GM12878 (cell line): ENCODE measurements at regions not wholly inside any gene's neighbourhood (a gene's known extent, or its start where the extent isn't known, plus 50 kb on each side); places are given as distances from the start of the nearest gene placed in this dataset.

ENCODE experiments used
- ATAC-seq: fragments of 200-7000 bp; cut with Tn5 transposase; 3 replicates; pipeline ENCODE4 v1.9.1; 2020; ENCODE audit warnings: mild to moderate bottlenecking, moderate library complexity
- BruUV-seq: library from RNA; stranded (reverse); fragments of 400-500 nt; replicated peaks from 2 replicates; lab custom pipeline; 2021; lab: Mats Ljungman, UMichigan
- CTCF ChIA-PET: fragments of 300-600 bp; sonication (Branson Sonifier 250); formaldehyde crosslinking; extraction: SDS; loops from one replicate; lab custom pipeline; 2021; ENCODE audit warnings: inconsistent platforms; lab: Yijun Ruan, JAX
- POLR2A ChIA-PET: fragments of 350-600 bp; formaldehyde crosslinking; extraction: SDS; loops from one replicate; lab custom pipeline; 2021; ENCODE audit warnings: inconsistent platforms; lab: Charles Lee
- RAD21 ChIA-PET: fragments of 300-600 bp; sonication (Branson Sonifier 250); formaldehyde crosslinking; loops from one replicate; lab custom pipeline; 2023; ENCODE audit warnings: antibody characterized with exemption; ENCODE audit not compliant: unreplicated experiment; lab: Charles Lee
- SMC1A ChIA-PET: fragments of 300-600 bp; sonication (Branson Sonifier 250); formaldehyde crosslinking; loops from one replicate; lab custom pipeline; 2023; ENCODE audit not compliant: unreplicated experiment, uncharacterized antibody; lab: Charles Lee
- DNase-seq: peaks from one replicate; pipeline ENCODE4 v3.0.0-alpha.2; 2011; ENCODE audit warnings: low read depth, low spot score
- FAIRE-seq: peaks from 3 replicates; lab custom pipeline; 2011; peaks lifted over from hg19 to GRCh38; lab: Jason Lieb, UNC
- H2AFZ ChIP-seq: 2 replicates; pipeline ENCODE4 v1.6.0; 2011; ENCODE audit warnings: low read depth, low read length, control low read depth; ENCODE audit not compliant: control insufficient read depth
- H3K27ac ChIP-seq: 2 replicates; pipeline ENCODE4 v1.5.1; 2011; ENCODE audit warnings: control low read depth; ENCODE audit not compliant: control insufficient read depth, insufficient read depth
- H3K27me3 ChIP-seq, 2 experiments: replicated peaks in 1 of 2; 2 replicates each; pipeline versions ENCODE4 v1.6.0 to v1.6.1; 2011; ENCODE audit warnings: low read length in 1 of 2; ENCODE audit not compliant: control insufficient read depth in 2 of 2, insufficient read depth in 2 of 2
- H3K36me3 ChIP-seq, 2 experiments: 2 replicates each; pipeline ENCODE4 v1.5.1; 2011; ENCODE audit warnings: low read length in 1 of 2; ENCODE audit not compliant: control insufficient read depth in 2 of 2, insufficient read depth in 2 of 2
- H3K4me1 ChIP-seq: 2 replicates; pipeline ENCODE4 v1.6.1; 2011; ENCODE audit warnings: mild to moderate bottlenecking, low read length, moderate library complexity, mixed read lengths; ENCODE audit not compliant: control insufficient read depth, insufficient read depth
- H3K4me2 ChIP-seq: 2 replicates; pipeline ENCODE4 v1.6.0; 2011; ENCODE audit warnings: control low read depth; ENCODE audit not compliant: control insufficient read depth, insufficient read depth
- H3K4me3 ChIP-seq: fragments of 200-600 bp; sonication (generic); 2 replicates; pipeline ENCODE4 v1.5.1; 2016
- H3K79me2 ChIP-seq: 2 replicates; pipeline ENCODE4 v1.6.0; 2011; ENCODE audit warnings: low read length; ENCODE audit not compliant: control insufficient read depth, insufficient read depth
- H3K9ac ChIP-seq: 2 replicates; pipeline ENCODE4 v1.8.0; 2011; ENCODE audit warnings: low read length, control low read depth, mixed read lengths; ENCODE audit not compliant: control insufficient read depth, insufficient read depth
- H3K9me3 ChIP-seq: replicated peaks from 3 replicates; pipeline ENCODE4 v1.5.1; 2011; ENCODE audit warnings: mild to moderate bottlenecking, low read length; ENCODE audit not compliant: control insufficient read depth, insufficient read depth
- H4K20me1 ChIP-seq: 2 replicates; pipeline ENCODE4 v1.6.0; 2011; ENCODE audit not compliant: control insufficient read depth, insufficient read depth
- CBX5 ChIP-seq: sonication (generic); IDR thresholded peaks from 2 replicates; pipeline ENCODE4 v1.6.1; 2016; ENCODE audit warnings: low read depth, moderate library complexity, mild to moderate bottlenecking, inconsistent platforms
- E4F1 ChIP-seq: fragments of 450-650 bp; IDR thresholded peaks from 2 replicates; pipeline ENCODE4 v1.6.1; 2018; ENCODE audit warnings: borderline replicate concordance, mild to moderate bottlenecking; ENCODE audit not compliant: partially characterized antibody
- ESRRA ChIP-seq: IDR thresholded peaks from 2 replicates; pipeline ENCODE4 v1.6.1; 2012; ENCODE audit warnings: mild to moderate bottlenecking, low read length, improper control_type of control experiment
- EZH2 ChIP-seq: IDR thresholded peaks from 2 replicates; pipeline ENCODE4 v1.6.1; 2012; ENCODE audit warnings: low read depth, mild to moderate bottlenecking, control low read depth, inconsistent platforms, low read length, borderline replicate concordance; ENCODE audit not compliant: control insufficient read depth
- FOS ChIP-seq: IDR thresholded peaks from 3 replicates; pipeline ENCODE4 v1.6.1; 2011; ENCODE audit warnings: borderline replicate concordance; ENCODE audit not compliant: insufficient read length; ENCODE audit errors: extremely low read depth
- JUND ChIP-seq: IDR thresholded peaks from 2 replicates; pipeline ENCODE4 v1.6.1; 2012; ENCODE audit warnings: low read depth, mild to moderate bottlenecking, low read length, improper control_type of control experiment, moderate library complexity
- MEF2A ChIP-seq: IDR thresholded peaks from 2 replicates; pipeline ENCODE4 v1.6.1; 2011; ENCODE audit warnings: low read depth, mild to moderate bottlenecking, low read length, moderate library complexity; ENCODE audit not compliant: insufficient read depth
- MLLT1 ChIP-seq: fragments of 450-650 bp; IDR thresholded peaks from 2 replicates; pipeline ENCODE4 v1.6.1; 2016; ENCODE audit warnings: mild to moderate bottlenecking
- MTA2 ChIP-seq: fragments of 450-650 bp; IDR thresholded peaks from 2 replicates; pipeline ENCODE4 v1.6.1; 2016; ENCODE audit warnings: low read depth, mild to moderate bottlenecking, moderate library complexity
- PML ChIP-seq: IDR thresholded peaks from 2 replicates; pipeline ENCODE4 v1.6.1; 2012; ENCODE audit warnings: low read length, inconsistent platforms
- POU2F2 ChIP-seq: IDR thresholded peaks from 3 replicates; pipeline ENCODE4 v1.6.1; 2011; ENCODE audit warnings: low read depth, mild to moderate bottlenecking, low read length, borderline replicate concordance
- RUNX3 ChIP-seq: IDR thresholded peaks from 2 replicates; pipeline ENCODE4 v1.6.1; 2012; ENCODE audit warnings: low read length, inconsistent platforms
- SKIL ChIP-seq: fragments of 450-650 bp; IDR thresholded peaks from 2 replicates; pipeline ENCODE4 v1.6.1; 2017; ENCODE audit warnings: mild to moderate bottlenecking, low read depth, inconsistent platforms; ENCODE audit not compliant: poor library complexity, severe bottlenecking
- SMARCA5 ChIP-seq: fragments of 450-650 bp; IDR thresholded peaks from 2 replicates; pipeline ENCODE4 v1.6.1; 2017; ENCODE audit warnings: mild to moderate bottlenecking
- SREBF1 ChIP-seq: IDR thresholded peaks from 2 replicates; pipeline ENCODE4 v1.6.1; 2012; ENCODE audit warnings: mild to moderate bottlenecking, low read length
- WGBS: methylation state at CpG from one replicate; pipeline ENCODE4 v1.1.6; 2016; ENCODE audit warnings: low lambda C conversion rate; ENCODE audit not compliant: insufficient replicate concordance, insufficient coverage; ENCODE audit errors: missing lambda C conversion rate; 5-methylcytosine and 5-hydroxymethylcytosine counted together
- in situ Hi-C: fragments of 300-500 bp; cut with MboI; formaldehyde crosslinking; loops from 9 replicates; pipeline ENCODE4 v1.14.3; 2018; ENCODE audit warnings: mixed read lengths
- intact Hi-C: fragments of 100-400 bp; cut with micrococcal nuclease; formaldehyde crosslinking; loops from one replicate; pipeline ENCODE4 v1.14.2; 2022; ENCODE audit not compliant: unreplicated experiment
- TF ChIP-seq, protein P1 (sequence below): IDR thresholded peaks from 2 replicates; pipeline ENCODE4 v1.6.1; 2012; ENCODE audit warnings: low read depth, low read length, improper control_type of control experiment

GRCh38 chr3:168285506-168285905 lies 189.8 kb upstream of the GOLIM4 start:
- peak; percentile 77 for ATAC-seq
- no peak for TF ChIP-seq CBX5
- TF ChIP-seq E4F1, result no peak
- TF ChIP-seq MLLT1, result no peak
- no peak for TF ChIP-seq SREBF1
- peak; percentile 84 for TF ChIP-seq MTA2
- TF ChIP-seq SKIL, result no peak
- TF ChIP-seq SMARCA5, result no peak
- TF ChIP-seq FOS, result no peak
- TF ChIP-seq JUND, result no peak
- no peak for TF ChIP-seq PML
- TF ChIP-seq, protein P1, sequence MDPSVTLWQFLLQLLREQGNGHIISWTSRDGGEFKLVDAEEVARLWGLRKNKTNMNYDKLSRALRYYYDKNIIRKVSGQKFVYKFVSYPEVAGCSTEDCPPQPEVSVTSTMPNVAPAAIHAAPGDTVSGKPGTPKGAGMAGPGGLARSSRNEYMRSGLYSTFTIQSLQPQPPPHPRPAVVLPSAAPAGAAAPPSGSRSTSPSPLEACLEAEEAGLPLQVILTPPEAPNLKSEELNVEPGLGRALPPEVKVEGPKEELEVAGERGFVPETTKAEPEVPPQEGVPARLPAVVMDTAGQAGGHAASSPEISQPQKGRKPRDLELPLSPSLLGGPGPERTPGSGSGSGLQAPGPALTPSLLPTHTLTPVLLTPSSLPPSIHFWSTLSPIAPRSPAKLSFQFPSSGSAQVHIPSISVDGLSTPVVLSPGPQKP, result no peak
- no peak for TF ChIP-seq EZH2
- TF ChIP-seq ESRRA, result no peak
- TF ChIP-seq POU2F2, result 0 out of 3 replicates have a peak, but pooled peaks have one; percentile 10
- TF ChIP-seq RUNX3, result peak; percentile 16; the same call in 1 of the 2 replicates
- no peak for TF ChIP-seq MEF2A
- TF ChIP-seq, all 136 proteins: peak for 3
- H3K79me2 ChIP-seq, result no peaks in the 10 kb centered on the region
- no peaks in the 10 kb centered on the region; the same call in 1 of the 2 replicates for H3K4me1 ChIP-seq
- no peak overlapping the region for H3K9ac ChIP-seq
- H3K4me2 ChIP-seq, result no peak overlapping the region
- intact Hi-C loops (no loop called here), in situ Hi-C loops (no loop called here)
- RAD21 ChIA-PET, result interaction anchor here (0.6 kb wide), 1 partner anchor 162 kb away, joined by 3 read pairs; no protein-coding TSS in a partner anchor
- BruUV-seq, result no TSS peak
- H3K9me3 ChIP-seq, result no peaks in the 10 kb centered on the region
- no peak overlapping the region; the same call in 1 of the 2 replicates for H2AFZ ChIP-seq
- POLR2A ChIA-PET, result interaction anchor here (0.6 kb wide), 1 partner anchor 18 kb away, joined by 3 read pairs; no protein-coding TSS in a partner anchor
- H3K36me3 ChIP-seq, result no peaks in the 10 kb centered on the region
- H4K20me1 ChIP-seq, result no peaks in the 10 kb centered on the region
- no peak overlapping the region for H3K27ac ChIP-seq
- FAIRE-seq (no peak), DNase-seq (no peak)
- H3K4me3 ChIP-seq, result no peak overlapping the region
- SMC1A ChIA-PET, result no interaction called here
- H3K27me3 ChIP-seq, result no peaks in the 10 kb centered on the region
- 5% methylated on average over 2 of the region's 2 CpGs for WGBS
- CTCF ChIA-PET, result interaction anchor here (0.6 to 1.2 kb wide), 2 partner anchors 35 to 237 kb away, joined by 3 read pairs; no protein-coding TSS in a partner anchor
